Activated CD4-positive, alpha-beta memory T cell treated with anti-CD3 and anti-CD28 coated beads for 36 hours (primary cell): ENCODE measurements at regions not wholly inside any gene's neighbourhood (a gene's known extent, or its start where the extent isn't known, plus 50 kb on each side); places are given as distances from the start of the nearest gene placed in this dataset.

Source experiments
- CTCF ChIA-PET: fragments of 350-600 bp; sonication (Branson Sonifier 250); formaldehyde crosslinking; loops from one replicate; lab custom pipeline; 2021; ENCODE audit warnings: antibody characterized with exemption, inconsistent platforms; lab: Charles Lee
- POLR2A ChIA-PET: fragments of 350-600 bp; sonication (Branson Sonifier 250); formaldehyde crosslinking; loops from one replicate; lab custom pipeline; 2021; ENCODE audit warnings: antibody characterized with exemption; lab: Charles Lee
- DNase-seq: peaks from one replicate; pipeline ENCODE4 v3.0.0-alpha.2; 2020
- H3K27ac Mint-ChIP-seq: one replicate; pipeline ENCODE4 v1.8.0; 2021; ENCODE audit warnings: mixed read lengths
- H3K27me3 Mint-ChIP-seq: one replicate; pipeline ENCODE4 v1.8.0; 2021; ENCODE audit warnings: mixed read lengths
- H3K36me3 Mint-ChIP-seq: one replicate; pipeline ENCODE4 v1.8.0; 2021; ENCODE audit warnings: mixed read lengths
- H3K4me1 Mint-ChIP-seq: one replicate; pipeline ENCODE4 v1.8.0; 2021; ENCODE audit warnings: low read depth, mixed read lengths
- H3K4me3 Mint-ChIP-seq: one replicate; pipeline ENCODE4 v1.8.0; 2021; ENCODE audit warnings: mild to moderate bottlenecking, mixed read lengths
- H3K9me3 Mint-ChIP-seq: one replicate; pipeline ENCODE4 v1.8.0; 2021; ENCODE audit warnings: mixed read lengths
- intact Hi-C: fragments of 100-400 bp; cut with micrococcal nuclease; formaldehyde crosslinking; loops from one replicate; pipeline ENCODE4 v1.15.1; 2023

GRCh38 chr2:42959234-42960001 lies 167.0 kb upstream of the HAAO start:
- POLR2A ChIA-PET, result no interaction called here
- H3K4me1 Mint-ChIP-seq, result peaks cover 6% of the 10 kb centered on the region
- no peak overlapping the region for H3K27ac Mint-ChIP-seq
- H3K4me3 Mint-ChIP-seq, result no peak overlapping the region
- no peaks in the 10 kb centered on the region for H3K36me3 Mint-ChIP-seq
- CTCF ChIA-PET, result no interaction called here
- no peak for DNase-seq
- H3K9me3 Mint-ChIP-seq, result no peaks in the 10 kb centered on the region
- peaks cover 12% of the 10 kb centered on the region for H3K27me3 Mint-ChIP-seq
- intact Hi-C loops, result no loop called here

GRCh38 chr2:42958741-42959233 lies 166.4 kb upstream of the HAAO start:
- no peaks in the 10 kb centered on the region for H3K9me3 Mint-ChIP-seq

GRCh38 chr2:42957861-42958301 lies 165.5 kb upstream of the HAAO start:
- intact Hi-C loops, result no loop called here
- H3K4me3 Mint-ChIP-seq, result no peak overlapping the region
- POLR2A ChIA-PET, result no interaction called here
- no peaks in the 10 kb centered on the region for H3K36me3 Mint-ChIP-seq
- H3K27ac Mint-ChIP-seq, result no peak overlapping the region
- H3K4me1 Mint-ChIP-seq, result peaks cover 5% of the 10 kb centered on the region
- peaks cover 10% of the 10 kb centered on the region for H3K27me3 Mint-ChIP-seq
- no peak for DNase-seq
- CTCF ChIA-PET, result interaction anchor here (1.3 to 2.0 kb wide), 2 partner anchors 10 to 12 kb away, joined by 3 to 8 read pairs; no protein-coding TSS in a partner anchor
- no peaks in the 10 kb centered on the region for H3K9me3 Mint-ChIP-seq

More at GRCh38 chr2:42958741-42959233, 166.4 kb upstream of the HAAO start:
- ChIA-PET CTCF (interaction anchor here (1.3 to 2.0 kb wide), 2 partner anchors 11 to 13 kb away, joined by 3 to 8 read pairs; no protein-coding TSS in a partner anchor), POLR2A (no interaction called here)
- Mint-ChIP-seq H3K36me3 (no peaks in the 10 kb centered on the region), H3K4me1 (peaks cover 6% of the 10 kb centered on the region), H3K27me3 (peaks cover 12% of the 10 kb centered on the region), H3K4me3 (no peak overlapping the region), H3K27ac (no peak overlapping the region)
- intact Hi-C loops, result no loop called here
- DNase-seq, result no peak

GRCh38 chr2:42957109-42957860 lies 164.9 kb upstream of the HAAO start:
- H3K4me3 Mint-ChIP-seq, result no peak overlapping the region
- DNase-seq, result no peak
- CTCF ChIA-PET, result interaction anchor here (1.3 to 2.0 kb wide), 2 partner anchors 9 to 11 kb away, joined by 3 to 8 read pairs; no protein-coding TSS in a partner anchor
- H3K9me3 Mint-ChIP-seq, result no peaks in the 10 kb centered on the region
- no peaks in the 10 kb centered on the region for H3K4me1 Mint-ChIP-seq
- intact Hi-C loops, result no loop called here
- POLR2A ChIA-PET, result interaction anchor here (0.6 kb wide), 1 partner anchor 581 kb away, joined by 3 read pairs; no protein-coding TSS in a partner anchor
- H3K36me3 Mint-ChIP-seq, result no peaks in the 10 kb centered on the region
- peaks cover 8% of the 10 kb centered on the region for H3K27me3 Mint-ChIP-seq
- H3K27ac Mint-ChIP-seq, result no peak overlapping the region

GRCh38 chr2:42954227-42954962 lies 162.0 kb upstream of the HAAO start:
- Mint-ChIP-seq H3K27ac (no peak overlapping the region), H3K36me3 (no peaks in the 10 kb centered on the region), H3K4me1 (no peaks in the 10 kb centered on the region), H3K9me3 (no peaks in the 10 kb centered on the region), H3K4me3 (no peak overlapping the region), H3K27me3 (no peaks in the 10 kb centered on the region)
- no peak for DNase-seq
- intact Hi-C loops, result no loop called here
- CTCF ChIA-PET, result interaction anchor here (1.5 kb wide), 1 partner anchor 95 kb away, joined by 4 read pairs; no protein-coding TSS in a partner anchor
- POLR2A ChIA-PET, result interaction anchor here (0.6 kb wide), 1 partner anchor 261 kb away, joined by 3 read pairs; no protein-coding TSS in a partner anchor

GRCh38 chr2:42953216-42953615 lies 160.8 kb upstream of the HAAO start:
- H3K4me1 Mint-ChIP-seq, result no peaks in the 10 kb centered on the region
- ChIA-PET POLR2A (interaction anchor here (0.6 kb wide), 1 partner anchor 220 kb away, joined by 4 read pairs; no protein-coding TSS in a partner anchor), CTCF (no interaction called here)
- no peaks in the 10 kb centered on the region for H3K36me3 Mint-ChIP-seq
- no peaks in the 10 kb centered on the region for H3K9me3 Mint-ChIP-seq
- no peak for DNase-seq
- H3K27ac Mint-ChIP-seq, result no peak overlapping the region
- H3K27me3 Mint-ChIP-seq, result no peaks in the 10 kb centered on the region
- no peak overlapping the region for H3K4me3 Mint-ChIP-seq
- intact Hi-C loops, result no loop called here

- POLR2A ChIA-PET, result no interaction called here
- CTCF ChIA-PET, result interaction anchor here (1.8 kb wide), 1 partner anchor 533 kb away, joined by 6 read pairs; no protein-coding TSS in a partner anchor
- Mint-ChIP-seq H3K4me1 (no peaks in the 10 kb centered on the region), H3K36me3 (no peaks in the 10 kb centered on the region), H3K27ac (no peak overlapping the region), H3K4me3 (no peak overlapping the region), H3K27me3 (no peaks in the 10 kb centered on the region), H3K9me3 (no peaks in the 10 kb centered on the region)
- intact Hi-C loops, result no loop called here
- no peak for DNase-seq
Measured at GRCh38 chr2:42951263-42951938, 159.0 kb upstream of the HAAO start.

GRCh38 chr2:42949125-42949524 lies 156.7 kb upstream of the HAAO start:
- Mint-ChIP-seq H3K27me3 (no peaks in the 10 kb centered on the region), H3K9me3 (no peaks in the 10 kb centered on the region), H3K4me1 (no peaks in the 10 kb centered on the region), H3K4me3 (no peak overlapping the region), H3K36me3 (no peaks in the 10 kb centered on the region), H3K27ac (no peak overlapping the region)
- ChIA-PET POLR2A (no interaction called here), CTCF (interaction anchor here (0.6 to 1.8 kb wide), 3 partner anchors 29 to 535 kb away, joined by 3 to 6 read pairs (median 3); no protein-coding TSS in a partner anchor)
- no peak for DNase-seq
- intact Hi-C loops, result loop anchor here (5.0 to 10.0 kb wide), 2 partner anchors 183 to 536 kb away; no protein-coding TSS in a partner anchor

- intact Hi-C loops, result loop anchor here (1.0 to 10.0 kb wide), 5 partner anchors 184 to 661 kb away; no protein-coding TSS in a partner anchor
- Mint-ChIP-seq H3K4me3 (no peak overlapping the region), H3K27me3 (no peaks in the 10 kb centered on the region), H3K9me3 (no peaks in the 10 kb centered on the region), H3K27ac (no peak overlapping the region), H3K36me3 (no peaks in the 10 kb centered on the region), H3K4me1 (no peaks in the 10 kb centered on the region)
- CTCF ChIA-PET, result interaction anchor here (0.5 to 2.5 kb wide), 27 partner anchors 8 to 662 kb away, joined by 3 to 31 read pairs (median 4); no protein-coding TSS in a partner anchor
- DNase-seq, result no peak
- POLR2A ChIA-PET, result no interaction called here
Measured at GRCh38 chr2:42947809-42948600, 155.6 kb upstream of the HAAO start.

- POLR2A ChIA-PET, result no interaction called here
- no peaks in the 10 kb centered on the region for H3K9me3 Mint-ChIP-seq
- DNase-seq, result no peak
- H3K27ac Mint-ChIP-seq, result no peak overlapping the region
- intact Hi-C loops, result loop anchor here (5.0 to 10.0 kb wide), 2 partner anchors 187 to 540 kb away; no protein-coding TSS in a partner anchor
- CTCF ChIA-PET, result interaction anchor here (0.7 to 4.1 kb wide), 5 partner anchors 30 to 540 kb away, joined by 3 to 14 read pairs (median 3); no protein-coding TSS in a partner anchor
- H3K27me3 Mint-ChIP-seq, result no peaks in the 10 kb centered on the region
- H3K36me3 Mint-ChIP-seq, result no peaks in the 10 kb centered on the region
- H3K4me3 Mint-ChIP-seq, result no peak overlapping the region
- no peaks in the 10 kb centered on the region for H3K4me1 Mint-ChIP-seq
Measured at GRCh38 chr2:42944779-42945415, 152.5 kb upstream of the HAAO start.
